ENCODE measurements at regions not wholly inside any gene's neighbourhood (a gene's known extent, or its start where the extent isn't known, plus 50 kb on each side); places are given as distances from the start of the nearest gene placed in this dataset.

DNA sequence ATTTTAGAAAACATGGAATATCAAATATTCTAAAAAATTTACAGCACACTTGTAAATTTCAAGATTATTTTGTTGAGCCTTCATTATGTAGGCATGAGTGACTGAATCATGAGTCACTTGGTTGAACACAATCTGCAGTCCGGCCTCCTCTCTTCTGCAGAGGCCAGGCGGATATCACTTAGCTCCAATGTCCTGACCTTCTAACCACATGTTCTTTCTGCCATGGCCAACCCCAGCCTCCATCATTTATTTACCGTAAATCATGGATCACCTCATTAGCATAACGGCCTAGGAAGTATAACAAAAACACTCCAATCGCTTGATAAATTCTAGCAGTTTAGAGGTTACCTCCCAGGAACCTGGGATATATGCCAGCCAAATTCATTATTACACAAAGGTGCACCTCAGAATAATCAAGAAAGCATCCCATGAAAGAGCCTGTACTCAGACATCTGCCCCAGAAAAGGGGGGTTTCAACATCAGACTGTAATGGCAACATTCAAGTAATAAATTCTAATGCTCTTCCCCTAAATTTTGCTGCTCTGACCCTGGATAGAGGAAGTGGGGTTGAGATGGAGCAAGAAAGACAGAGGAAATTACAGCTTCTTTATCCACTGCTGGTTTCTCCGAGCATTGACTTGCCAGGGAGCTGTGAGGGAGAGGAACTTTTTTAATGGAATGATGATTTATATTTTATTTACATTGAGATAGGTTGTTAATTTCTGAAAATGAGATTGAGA is 2153.6 kb upstream of the AGA start:
- no peak overlapping the region for H2BK5ac ChIP-seq (ENCODE audit: low read depth, low read length, poor library complexity, severe bottlenecking)
- WGBS: 10% methylated on average over 6 of the region's 6 CpGs

DNA sequence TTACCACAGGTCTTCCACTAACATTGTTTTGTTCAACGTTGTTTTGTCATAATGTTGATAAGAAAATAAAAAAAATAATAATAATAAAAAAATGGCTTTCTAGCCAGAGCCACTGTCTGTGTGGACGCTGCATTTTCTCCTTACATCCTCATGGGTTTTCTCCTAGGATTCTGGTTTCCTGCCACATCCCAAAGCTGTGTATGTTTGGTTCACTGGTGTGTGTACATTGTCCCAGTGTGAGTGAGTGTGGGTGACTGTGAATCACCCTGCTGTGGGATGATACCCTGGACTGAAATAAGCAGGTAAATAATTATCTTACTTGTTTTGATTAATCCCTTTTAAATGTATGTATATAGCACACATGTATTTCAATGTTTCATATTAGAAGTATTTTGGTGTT is 2154.4 kb upstream of the AGA start:
- H4K8ac ChIP-seq (ENCODE audit: low read length): peak overlapping the region; percentile 47
- H3K18ac ChIP-seq (ENCODE audit: low read depth in 1 of 2, low read length in 2 of 2): peak overlapping the region; percentile 68 to 85
- no peak overlapping the region for H3K9ac ChIP-seq (ENCODE audit: low read length)
- H3K36me3 ChIP-seq (ENCODE audit: control insufficient read depth in 1 of 2, insufficient read depth in 2 of 2, low read depth in 1 of 2, low read length in 2 of 2): no peaks in the 10 kb centered on the region
- no peak overlapping the region for H2AFZ ChIP-seq (ENCODE audit: low read depth, low read length)
- peak; percentile 36 for DNase-seq
- no peak overlapping the region for H3K23ac ChIP-seq (ENCODE audit: low read length in 2 of 2)
- H2BK5ac ChIP-seq (ENCODE audit: low read depth, low read length, poor library complexity, severe bottlenecking): no peak overlapping the region
- H4K91ac ChIP-seq (ENCODE audit: low read length): no peak overlapping the region
- no peak overlapping the region for H3K4me2 ChIP-seq (ENCODE audit: low read length, poor library complexity, severe bottlenecking)
- no peak overlapping the region for H2BK120ac ChIP-seq (ENCODE audit: low read depth, low read length)
- peak overlapping the region in 1 of 2 experiments; percentile 67 for H3K4ac ChIP-seq (ENCODE audit: low read depth in 1 of 2, low read length in 2 of 2)
- H3K27ac ChIP-seq (ENCODE audit: low read length, poor library complexity, severe bottlenecking): no peak overlapping the region
- peak overlapping the region in 1 of 2 experiments; percentile 96 for H2BK12ac ChIP-seq (ENCODE audit: low read length in 2 of 2)
- no peaks in the 10 kb centered on the region for H3K27me3 ChIP-seq (ENCODE audit: control insufficient read depth in 1 of 2, insufficient read depth in 1 of 2, low read length in 2 of 2)
- WGBS: 20% methylated on average over 1 of the region's 2 CpGs
- no peaks in the 10 kb centered on the region for H3K79me1 ChIP-seq (replicated peaks; ENCODE audit: low read length, poor library complexity, severe bottlenecking)
- H3K14ac ChIP-seq (ENCODE audit: low read length in 2 of 2): no peak overlapping the region
- H3K4me3 ChIP-seq (ENCODE audit: insufficient read depth in 1 of 2, low read depth in 1 of 2, low read length in 2 of 2): no peak overlapping the region
- no peaks in the 10 kb centered on the region for H3K9me3 ChIP-seq (ENCODE audit: control insufficient read depth, low read length)
- H2BK15ac ChIP-seq (ENCODE audit: low read depth, poor library complexity, severe bottlenecking): no peak overlapping the region
- no peak overlapping the region for H2AK5ac ChIP-seq (ENCODE audit: low read length, severe bottlenecking)
- peaks cover 4% of the 10 kb centered on the region for H3K4me1 ChIP-seq (ENCODE audit: control insufficient read depth, insufficient read depth, low read depth, low read length)

More for the DNA sequence above, 2153.6 kb upstream of the AGA start:
- Histone ChIP-seq H2BK15ac (ENCODE audit: low read depth, poor library complexity, severe bottlenecking) (no peak overlapping the region), H3K23ac (ENCODE audit: low read length in 2 of 2) (no peak overlapping the region), H3K9me3 (ENCODE audit: control insufficient read depth, low read length) (peaks cover 3% of the 10 kb centered on the region), H3K18ac (ENCODE audit: low read depth in 1 of 2, low read length in 2 of 2) (peak overlapping the region; percentile 14 to 40), H2BK120ac (ENCODE audit: low read depth, low read length) (peak overlapping the region; percentile 27), H3K79me1 (replicated peaks; ENCODE audit: low read length, poor library complexity, severe bottlenecking) (no peaks in the 10 kb centered on the region), H3K9ac (ENCODE audit: low read length) (no peak overlapping the region), H3K14ac (ENCODE audit: low read length in 2 of 2) (no peak overlapping the region), H3K36me3 (ENCODE audit: control insufficient read depth in 1 of 2, insufficient read depth in 2 of 2, low read depth in 1 of 2, low read length in 2 of 2) (no peaks in the 10 kb centered on the region), H3K27ac (ENCODE audit: low read length, poor library complexity, severe bottlenecking) (peak overlapping the region; percentile 65), H2AK5ac (ENCODE audit: low read length, severe bottlenecking) (peak overlapping the region; percentile 66), H3K4me2 (ENCODE audit: low read length, poor library complexity, severe bottlenecking) (no peak overlapping the region), H3K4ac (ENCODE audit: low read depth in 1 of 2, low read length in 2 of 2) (no peak overlapping the region), H4K91ac (ENCODE audit: low read length) (no peak overlapping the region), H3K4me1 (ENCODE audit: control insufficient read depth, insufficient read depth, low read depth, low read length) (peaks cover 4% of the 10 kb centered on the region), H2BK12ac (ENCODE audit: low read length in 2 of 2) (no peak overlapping the region), H4K8ac (ENCODE audit: low read length) (no peak overlapping the region), H3K4me3 (ENCODE audit: insufficient read depth in 1 of 2, low read depth in 1 of 2, low read length in 2 of 2) (no peak overlapping the region), H2AFZ (ENCODE audit: low read depth, low read length) (no peak overlapping the region), H3K27me3 (ENCODE audit: control insufficient read depth in 1 of 2, insufficient read depth in 1 of 2, low read length in 2 of 2) (no peaks in the 10 kb centered on the region)
- DNase-seq: peak; percentile 84

DNA sequence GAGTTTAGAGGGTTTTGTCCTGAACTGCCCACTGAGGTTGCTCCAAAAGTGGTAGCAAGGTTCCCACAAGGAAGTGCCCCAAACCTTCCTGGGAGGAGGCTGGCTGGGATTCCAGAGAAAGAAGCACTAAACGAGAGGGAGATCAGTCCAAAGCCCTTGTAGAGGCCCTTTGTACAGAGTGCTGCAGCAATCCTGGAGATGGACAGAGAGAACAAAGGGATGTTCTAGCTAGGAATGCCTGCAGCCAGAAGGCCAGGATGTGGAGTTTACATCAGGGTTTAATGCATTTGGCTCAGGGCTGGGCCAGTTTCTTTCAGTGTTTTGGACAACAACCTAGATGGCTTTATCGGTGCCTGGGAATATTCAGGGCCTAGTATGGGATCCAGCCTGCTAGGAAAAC is 2155.1 kb upstream of the AGA start:
- Histone ChIP-seq H4K91ac (ENCODE audit: low read length) (peak overlapping the region; percentile 44), H4K8ac (ENCODE audit: low read length) (peak overlapping the region; percentile 58), H2BK5ac (ENCODE audit: low read depth, low read length, poor library complexity, severe bottlenecking) (no peak overlapping the region), H3K4me3 (ENCODE audit: insufficient read depth in 1 of 2, low read depth in 1 of 2, low read length in 2 of 2) (no peak overlapping the region), H3K36me3 (ENCODE audit: control insufficient read depth in 1 of 2, insufficient read depth in 2 of 2, low read depth in 1 of 2, low read length in 2 of 2) (no peaks in the 10 kb centered on the region), H3K9me3 (ENCODE audit: control insufficient read depth, low read length) (no peaks in the 10 kb centered on the region), H3K9ac (ENCODE audit: low read length) (no peak overlapping the region), H3K27me3 (ENCODE audit: control insufficient read depth in 1 of 2, insufficient read depth in 1 of 2, low read length in 2 of 2) (no peaks in the 10 kb centered on the region), H3K23ac (ENCODE audit: low read length in 2 of 2) (no peak overlapping the region), H2BK12ac (ENCODE audit: low read length in 2 of 2) (peak overlapping the region; percentile 80 to 89), H3K27ac (ENCODE audit: low read length, poor library complexity, severe bottlenecking) (no peak overlapping the region), H2BK15ac (ENCODE audit: low read depth, poor library complexity, severe bottlenecking) (no peak overlapping the region), H2AK5ac (ENCODE audit: low read length, severe bottlenecking) (no peak overlapping the region), H3K18ac (ENCODE audit: low read depth in 1 of 2, low read length in 2 of 2) (peak overlapping the region; percentile 58 to 64), H2BK120ac (ENCODE audit: low read depth, low read length) (peak overlapping the region; percentile 54), H3K79me1 (replicated peaks; ENCODE audit: low read length, poor library complexity, severe bottlenecking) (no peaks in the 10 kb centered on the region), H3K4ac (ENCODE audit: low read depth in 1 of 2, low read length in 2 of 2) (peak overlapping the region; percentile 8 to 73), H3K4me2 (ENCODE audit: low read length, poor library complexity, severe bottlenecking) (no peak overlapping the region), H3K4me1 (ENCODE audit: control insufficient read depth, insufficient read depth, low read depth, low read length) (peaks cover 4% of the 10 kb centered on the region), H2AFZ (ENCODE audit: low read depth, low read length) (no peak overlapping the region), H3K14ac (ENCODE audit: low read length in 2 of 2) (no peak overlapping the region)
- peak; percentile 20 for DNase-seq
- WGBS: 54% methylated on average over 2 of the region's 2 CpGs

DNA sequence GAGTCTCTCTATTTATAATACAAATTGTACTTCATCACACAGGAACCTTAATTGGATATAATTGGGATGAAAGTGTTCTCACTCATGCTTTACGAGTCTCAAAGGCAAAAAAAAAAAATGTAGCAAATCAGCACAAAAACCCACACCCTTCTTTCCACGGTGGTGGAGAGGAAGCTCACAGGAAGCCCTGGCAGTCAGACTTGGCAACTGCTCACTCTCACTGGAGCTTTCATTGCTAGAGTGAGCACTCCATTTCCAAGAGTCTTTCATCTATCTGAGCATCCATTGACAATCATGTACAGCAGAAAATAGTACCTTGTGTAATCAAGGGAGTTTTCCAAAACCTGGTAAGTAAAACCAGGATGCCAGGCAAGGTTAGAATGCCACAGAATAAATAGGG is 2159.4 kb upstream of the AGA start:
- no peak for DNase-seq
- Histone ChIP-seq H3K4me1 (ENCODE audit: control insufficient read depth, insufficient read depth, low read depth, low read length) (peaks cover 3% of the 10 kb centered on the region), H2BK5ac (ENCODE audit: low read depth, low read length, poor library complexity, severe bottlenecking) (no peak overlapping the region), H3K27ac (ENCODE audit: low read length, poor library complexity, severe bottlenecking) (no peak overlapping the region), H2BK12ac (ENCODE audit: low read length in 2 of 2) (no peak overlapping the region), H3K79me1 (replicated peaks; ENCODE audit: low read length, poor library complexity, severe bottlenecking) (no peaks in the 10 kb centered on the region), H3K23ac (ENCODE audit: low read length in 2 of 2) (no peak overlapping the region), H3K36me3 (ENCODE audit: control insufficient read depth in 1 of 2, insufficient read depth in 2 of 2, low read depth in 1 of 2, low read length in 2 of 2) (no peaks in the 10 kb centered on the region), H3K18ac (ENCODE audit: low read depth in 1 of 2, low read length in 2 of 2) (no peak overlapping the region), H2AFZ (ENCODE audit: low read depth, low read length) (no peak overlapping the region), H2BK15ac (ENCODE audit: low read depth, poor library complexity, severe bottlenecking) (no peak overlapping the region), H3K27me3 (ENCODE audit: control insufficient read depth in 1 of 2, insufficient read depth in 1 of 2, low read length in 2 of 2) (no peaks in the 10 kb centered on the region), H3K9ac (ENCODE audit: low read length) (no peak overlapping the region), H3K4me2 (ENCODE audit: low read length, poor library complexity, severe bottlenecking) (no peak overlapping the region), H4K8ac (ENCODE audit: low read length) (no peak overlapping the region), H3K4me3 (ENCODE audit: insufficient read depth in 1 of 2, low read depth in 1 of 2, low read length in 2 of 2) (no peak overlapping the region), H2AK5ac (ENCODE audit: low read length, severe bottlenecking) (no peak overlapping the region), H2BK120ac (ENCODE audit: low read depth, low read length) (no peak overlapping the region), H3K14ac (ENCODE audit: low read length in 2 of 2) (no peak overlapping the region), H3K9me3 (ENCODE audit: control insufficient read depth, low read length) (peaks cover 6% of the 10 kb centered on the region), H4K91ac (ENCODE audit: low read length) (no peak overlapping the region), H3K4ac (ENCODE audit: low read depth in 1 of 2, low read length in 2 of 2) (no peak overlapping the region)
- WGBS: 37% methylated on average over 2 of the region's 2 CpGs

Measured in mesenchymal stem cell (in vitro differentiated cells and primary cell).